Occipital lobe (tissue), 1 donor: ENCODE measurements at regions not wholly inside any gene's neighbourhood (a gene's known extent, or its start where the extent isn't known, plus 50 kb on each side); places are given as distances from the start of the nearest gene placed in this dataset.
"Not testable (repeated sequence)": the region's sequence is repeated elsewhere in the genome, so short reads cannot be mapped to it uniquely, and the experiment has no call there.

Experiments used
- DNase-seq: peaks from one replicate; lab custom pipeline; 2025; lab: John Stamatoyannopoulos, UW

GRCh38 chr18:47412924-47413323 is 161.5 kb upstream of the SKOR2 start:
- no peak for DNase-seq

- no peak for DNase-seq
These were observed 159.7 kb upstream of the SKOR2 start for GRCh38 chr18:47411159-47411558.

- no peak for DNase-seq
These were observed 158.7 kb upstream of the SKOR2 start for GRCh38 chr18:47410139-47410538.

GRCh38 chr18:47409519-47409918 is 158.1 kb upstream of the SKOR2 start:
- DNase-seq = no peak

GRCh38 chr18:47407736-47408135 is 156.3 kb upstream of the SKOR2 start:
- no peak for DNase-seq

GRCh38 chr18:47404845-47405244 is 153.4 kb upstream of the SKOR2 start:
- DNase-seq = no peak

GRCh38 chr18:47403949-47404348 is 152.5 kb upstream of the SKOR2 start:
- no peak for DNase-seq

- no peak for DNase-seq
These were observed 151.9 kb upstream of the SKOR2 start for GRCh38 chr18:47403317-47403716.

GRCh38 chr18:47399475-47399874 is 148.0 kb upstream of the SKOR2 start:
- DNase-seq = no peak

GRCh38 chr18:47397671-47398319 is 146.3 kb upstream of the SKOR2 start:
- DNase-seq = no peak

- no peak for DNase-seq
These were observed 140.2 kb upstream of the SKOR2 start for GRCh38 chr18:47391665-47392064.

GRCh38 chr18:47390410-47391024 is 139.1 kb upstream of the SKOR2 start:
- DNase-seq = no peak

- DNase-seq = no peak
These were observed 137.8 kb upstream of the SKOR2 start for GRCh38 chr18:47389210-47389609.

- DNase-seq = no peak
These were observed 136.4 kb upstream of the SKOR2 start for GRCh38 chr18:47387864-47388263.

- DNase-seq = no peak
These were observed 132.3 kb upstream of the SKOR2 start for GRCh38 chr18:47383729-47384128.

GRCh38 chr18:47381975-47382570 is 130.6 kb upstream of the SKOR2 start:
- DNase-seq = no peak

GRCh38 chr18:47380153-47380552 is 128.7 kb upstream of the SKOR2 start:
- no peak for DNase-seq

GRCh38 chr18:47373465-47373864 is 122.0 kb upstream of the SKOR2 start:
- no peak for DNase-seq

- DNase-seq = no peak
These were observed 118.6 kb upstream of the SKOR2 start for GRCh38 chr18:47370052-47370451.

- DNase-seq = not testable (repeated sequence)
These were observed 102.6 kb upstream of the SKOR2 start for GRCh38 chr18:47354061-47354460.

GRCh38 chr18:47346016-47346415 is 94.6 kb upstream of the SKOR2 start:
- no peak for DNase-seq

- DNase-seq = no peak
These were observed 93.8 kb upstream of the SKOR2 start for GRCh38 chr18:47345291-47345690.

- DNase-seq = no peak
These were observed 91.8 kb upstream of the SKOR2 start for GRCh38 chr18:47343291-47343690.
